Esophagus muscularis mucosa (tissue), 4 donors: ENCODE measurements at regions not wholly inside any gene's neighbourhood (a gene's known extent, or its start where the extent isn't known, plus 50 kb on each side); places are given as distances from the start of the nearest gene placed in this dataset.

ENCODE experiments used
- DNase-seq: peaks from one replicate; pipeline ENCODE4 v3.0.0-alpha.2; 2017; ENCODE audit errors: extremely low spot score
- H3K27ac ChIP-seq, 4 donors: fragments of 200-600 bp; sonication (generic); replicated peaks in 1 of 4; 1 replicate in 3 of 4; 2 replicates in 1 of 4; pipeline ENCODE4 v1.5.1; 2016 to 2019; ENCODE audit warnings: mild to moderate bottlenecking in 1 of 4
- H3K27me3 ChIP-seq, 4 donors: fragments of 200-600 bp; sonication (generic); one replicate each; pipeline versions ENCODE4 v1.5.1 to v1.6.0; 2016 to 2019
- H3K36me3 ChIP-seq, 4 donors: fragments of 200-600 bp; sonication (generic); one replicate each; pipeline ENCODE4 v1.5.1; 2016 to 2019
- H3K4me1 ChIP-seq, 4 donors: fragments of 200-600 bp; sonication (generic); one replicate each; pipeline ENCODE4 v1.5.1; 2016 to 2019
- H3K4me3 ChIP-seq, 4 donors: fragments of 200-600 bp; sonication (generic); 1 replicate in 2 of 4; 2 replicates in 2 of 4; pipeline ENCODE4 v1.5.1; 2016 to 2019; ENCODE audit warnings: mild to moderate bottlenecking in 4 of 4, moderate library complexity in 1 of 4
- H3K9me3 ChIP-seq, 4 donors: fragments of 200-600 bp; sonication (generic); 1 replicate in 3 of 4; 2 replicates in 1 of 4; pipeline ENCODE4 v1.5.1; 2016 to 2019
- CTCF ChIP-seq, 3 experiments: fragments of 200-600 bp in 2 of 3; fragments of 450-650 bp in 1 of 3; sonication (generic) in 2 of 3; IDR thresholded peaks; one replicate each; pipeline ENCODE4 v1.5.1; 2017 to 2019; ENCODE audit warnings: antibody characterized with exemption in 3 of 3, mild to moderate bottlenecking in 2 of 3, moderate library complexity in 1 of 3
- EP300 ChIP-seq: sonication (generic); formaldehyde crosslinking; IDR thresholded peaks from one replicate; pipeline ENCODE4 v1.6.1; 2017; ENCODE audit warnings: antibody characterized with exemption
- POLR2A ChIP-seq: fragments of 450-650 bp; IDR thresholded peaks from one replicate; pipeline ENCODE4 v1.6.1; 2017; ENCODE audit warnings: antibody characterized with exemption, moderate library complexity, mild to moderate bottlenecking, low read depth
- POLR2AphosphoS5 ChIP-seq, 2 donors: sonication (generic); formaldehyde crosslinking; IDR thresholded peaks; one replicate each; pipeline ENCODE4 v1.6.1; 2017; ENCODE audit warnings: antibody characterized with exemption in 2 of 2
- WGBS: methylation state at CpG from one replicate; pipeline ENCODE4 v1.1.5; 2018; 5-methylcytosine and 5-hydroxymethylcytosine counted together
- intact Hi-C: fragments of 100-400 bp; cut with DNase I; formaldehyde crosslinking; loops from one replicate; pipeline ENCODE4 v1.15.1; 2023

GRCh38 chr20:1782181-1782580 is 113.0 kb upstream of the SIRPA start:
- Histone ChIP-seq H3K27ac (no peak overlapping the region), H3K27me3 (peaks cover 0 to 45% (median 0%) of the 10 kb centered on the region in 4 donors), H3K4me3 (no peak overlapping the region), H3K4me1 (peaks cover 0 to 4% (median 4%) of the 10 kb centered on the region in 4 donors), H3K36me3 (no peaks in the 10 kb centered on the region), H3K9me3 (no peaks in the 10 kb centered on the region)
- intact Hi-C loops: loop anchor here (10.0 kb wide), 1 partner anchor 673 kb away; no protein-coding TSS in a partner anchor
- no peak for TF ChIP-seq POLR2AphosphoS5 (IDR thresholded peaks at IDR 0.05)
- no peak for TF ChIP-seq CTCF (IDR thresholded peaks at IDR 0.05)
- no peak for TF ChIP-seq POLR2A
- no peak for TF ChIP-seq EP300
- peak; percentile 72 for DNase-seq
- 87% methylated on average over 3 of the region's 3 CpGs for WGBS

DNA sequence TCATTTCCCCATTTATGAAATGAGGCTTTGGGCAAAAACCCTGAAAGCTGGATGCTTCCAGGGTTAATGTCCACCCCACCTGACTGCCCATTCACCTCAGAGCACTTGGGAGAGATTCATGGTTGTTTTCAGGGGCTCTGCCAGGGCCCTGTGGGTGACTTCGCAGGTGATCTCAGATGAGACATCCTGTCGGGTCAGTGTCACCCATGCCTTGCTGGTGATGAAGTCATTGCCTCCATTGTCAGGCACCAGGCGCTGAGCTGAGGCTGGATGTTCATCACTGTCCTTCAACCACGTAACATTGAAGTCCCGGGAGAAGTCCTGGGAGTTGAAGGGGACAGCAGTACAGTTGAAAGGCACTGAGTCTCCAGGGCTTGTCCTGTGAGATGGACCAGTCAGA is 115.6 kb upstream of the SIRPA start:
- H3K36me3 ChIP-seq: no peaks in the 10 kb centered on the region
- intact Hi-C loops: loop anchor here (10.0 kb wide), 1 partner anchor 185 kb away; no protein-coding TSS in a partner anchor
- H3K27ac ChIP-seq: no peak overlapping the region
- peaks cover 0 to 28% (median 0%) of the 10 kb centered on the region in 4 donors for H3K27me3 ChIP-seq
- H3K4me3 ChIP-seq: no peak overlapping the region
- no peak for DNase-seq
- no peaks in the 10 kb centered on the region for H3K9me3 ChIP-seq
- H3K4me1 ChIP-seq: peaks cover 11 to 20% (median 18%) of the 10 kb centered on the region in 4 donors
- 77% methylated on average over 5 of the region's 5 CpGs for WGBS
- TF ChIP-seq POLR2AphosphoS5 (IDR thresholded peaks at IDR 0.05): no peak
- no peak for TF ChIP-seq EP300
- TF ChIP-seq POLR2A: no peak
- no peak for TF ChIP-seq CTCF (IDR thresholded peaks at IDR 0.05)

GRCh38 chr20:1778338-1778737 is 116.9 kb upstream of the SIRPA start:
- H3K4me3 ChIP-seq: no peak overlapping the region
- TF ChIP-seq POLR2A: no peak
- TF ChIP-seq EP300: no peak
- TF ChIP-seq CTCF (IDR thresholded peaks at IDR 0.05): no peak
- TF ChIP-seq POLR2AphosphoS5 (IDR thresholded peaks at IDR 0.05): no peak
- no peak for DNase-seq
- 77% methylated on average over 8 of the region's 12 CpGs for WGBS
- peaks cover 11 to 20% (median 18%) of the 10 kb centered on the region in 4 donors for H3K4me1 ChIP-seq
- H3K9me3 ChIP-seq: no peaks in the 10 kb centered on the region
- peaks cover 0 to 17% (median 0%) of the 10 kb centered on the region in 4 donors for H3K27me3 ChIP-seq
- no peaks in the 10 kb centered on the region for H3K36me3 ChIP-seq
- H3K27ac ChIP-seq: no peak overlapping the region
- intact Hi-C loops: loop anchor here (10.0 kb wide), 1 partner anchor 186 kb away; no protein-coding TSS in a partner anchor

- no peaks in the 10 kb centered on the region for H3K36me3 ChIP-seq
- peak overlapping the region in 3 of 4 donors; percentile 70 to 81 (median 78) for H3K27ac ChIP-seq
- 24% methylated on average over 14 of the region's 14 CpGs for WGBS
- H3K27me3 ChIP-seq: peaks cover 0 to 8% (median 0%) of the 10 kb centered on the region in 4 donors
- intact Hi-C loops: loop anchor here (10.0 kb wide), 1 partner anchor 187 kb away; no protein-coding TSS in a partner anchor
- no peaks in the 10 kb centered on the region for H3K9me3 ChIP-seq
- TF ChIP-seq POLR2AphosphoS5 (IDR thresholded peaks at IDR 0.05): no peak
- no peak for TF ChIP-seq CTCF (IDR thresholded peaks at IDR 0.05)
- TF ChIP-seq POLR2A: no peak
- TF ChIP-seq EP300: no peak
- DNase-seq: no peak
- H3K4me3 ChIP-seq: peak overlapping the region; percentile 60 to 69 (median 66)
- peaks cover 11 to 20% (median 18%) of the 10 kb centered on the region in 4 donors for H3K4me1 ChIP-seq
Observed at GRCh38 chr20:1777476-1777820, 117.8 kb upstream of the SIRPA start.
